ENCODE measurements at regions not wholly inside any gene's neighbourhood (a gene's known extent, or its start where the extent isn't known, plus 50 kb on each side); places are given as distances from the start of the nearest gene placed in this dataset.

DNA sequence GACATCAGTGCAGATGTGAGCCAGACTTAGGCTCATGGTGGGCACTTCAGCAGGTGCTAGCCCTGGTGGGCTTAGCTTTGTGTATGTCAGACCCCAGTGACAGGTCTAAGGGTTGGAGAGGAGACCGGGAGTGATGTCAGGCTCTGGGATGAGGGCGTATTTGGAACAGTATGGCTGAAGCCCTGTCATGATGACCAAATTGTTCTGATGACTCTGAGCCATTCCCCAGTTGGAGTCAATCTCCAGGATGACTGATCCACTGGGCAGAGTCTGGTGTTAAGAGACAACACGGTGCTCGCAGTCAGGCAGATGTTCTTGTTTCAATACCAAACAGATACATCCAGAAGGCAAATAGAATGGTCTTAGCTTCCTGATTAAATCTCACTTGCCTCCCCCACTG is 241.5 kb downstream of the SOX11 start:
- DNase-seq (ENCODE audit: low read depth) = no peak
- TF ChIP-seq, protein P1, sequence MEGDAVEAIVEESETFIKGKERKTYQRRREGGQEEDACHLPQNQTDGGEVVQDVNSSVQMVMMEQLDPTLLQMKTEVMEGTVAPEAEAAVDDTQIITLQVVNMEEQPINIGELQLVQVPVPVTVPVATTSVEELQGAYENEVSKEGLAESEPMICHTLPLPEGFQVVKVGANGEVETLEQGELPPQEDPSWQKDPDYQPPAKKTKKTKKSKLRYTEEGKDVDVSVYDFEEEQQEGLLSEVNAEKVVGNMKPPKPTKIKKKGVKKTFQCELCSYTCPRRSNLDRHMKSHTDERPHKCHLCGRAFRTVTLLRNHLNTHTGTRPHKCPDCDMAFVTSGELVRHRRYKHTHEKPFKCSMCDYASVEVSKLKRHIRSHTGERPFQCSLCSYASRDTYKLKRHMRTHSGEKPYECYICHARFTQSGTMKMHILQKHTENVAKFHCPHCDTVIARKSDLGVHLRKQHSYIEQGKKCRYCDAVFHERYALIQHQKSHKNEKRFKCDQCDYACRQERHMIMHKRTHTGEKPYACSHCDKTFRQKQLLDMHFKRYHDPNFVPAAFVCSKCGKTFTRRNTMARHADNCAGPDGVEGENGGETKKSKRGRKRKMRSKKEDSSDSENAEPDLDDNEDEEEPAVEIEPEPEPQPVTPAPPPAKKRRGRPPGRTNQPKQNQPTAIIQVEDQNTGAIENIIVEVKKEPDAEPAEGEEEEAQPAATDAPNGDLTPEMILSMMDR (IDR thresholded peaks at IDR 0.05; ENCODE audit: control insufficient read depth, extremely low read depth, insufficient read depth) = no peak
- no peak overlapping the region for H3K4me3 ChIP-seq (ENCODE audit: low read depth, low read length)

DNA sequence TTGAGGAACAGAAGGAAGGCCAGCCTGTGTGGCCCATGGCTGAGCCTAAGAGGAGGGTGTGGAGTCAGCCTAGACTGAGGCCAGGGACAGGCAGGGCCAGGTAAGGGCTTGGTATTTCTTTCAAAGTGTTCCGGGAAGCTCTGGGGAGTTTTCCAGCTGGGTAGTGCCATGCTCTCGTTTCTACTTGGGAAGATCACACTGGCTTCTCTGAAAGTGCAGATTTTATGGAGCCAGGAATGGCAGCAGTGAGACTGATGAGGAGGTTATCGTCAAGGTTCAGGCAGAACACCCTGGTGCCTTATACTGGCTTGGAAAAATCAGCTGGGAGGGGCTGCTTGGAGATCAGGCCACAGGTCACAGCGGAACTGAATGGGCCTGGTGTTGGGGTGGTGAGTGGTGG is 245.1 kb downstream of the SOX11 start:
- no peak for DNase-seq (ENCODE audit: low read depth)
- TF ChIP-seq, protein P1 (IDR thresholded peaks at IDR 0.05; ENCODE audit: control insufficient read depth, extremely low read depth, insufficient read depth) = no peak
- no peak overlapping the region for H3K4me3 ChIP-seq (ENCODE audit: low read depth, low read length)

DNA sequence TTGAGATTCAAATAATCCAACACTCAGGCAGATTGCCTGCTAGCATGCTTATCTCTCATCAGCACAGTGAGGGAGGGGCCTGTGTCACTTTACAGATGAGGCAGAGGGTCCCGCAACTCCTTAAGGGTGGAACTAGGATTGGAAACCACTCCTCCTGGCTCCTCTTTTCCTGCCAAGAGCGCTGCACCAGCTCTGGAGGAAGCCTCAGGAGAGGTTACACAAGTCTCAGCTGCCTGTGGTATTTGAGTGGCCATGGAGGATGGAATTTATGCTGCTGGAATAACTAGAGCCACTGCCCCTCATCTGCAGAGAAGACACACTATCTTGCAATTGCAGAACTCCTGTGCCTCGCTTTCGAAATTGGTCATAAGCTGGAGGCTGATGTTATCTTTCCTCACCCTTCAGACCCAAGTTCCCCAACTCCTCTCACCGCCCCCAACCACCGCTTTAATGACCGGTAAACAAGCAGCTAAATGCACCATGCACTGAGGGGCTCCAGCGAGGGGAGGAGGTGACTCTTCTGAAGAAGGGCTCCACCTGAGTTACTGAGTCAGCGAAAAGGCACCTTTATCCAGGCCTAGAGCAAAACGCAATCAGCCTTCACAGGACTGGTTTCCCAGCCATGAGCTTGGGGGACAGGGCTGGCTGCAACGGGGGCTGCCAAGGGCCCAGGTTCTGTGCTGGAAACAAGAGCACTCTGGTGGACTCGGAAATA is 245.8 kb downstream of the SOX11 start:
- no peak overlapping the region for H3K4me3 ChIP-seq (ENCODE audit: low read depth, low read length)
- TF ChIP-seq, protein P1 (IDR thresholded peaks at IDR 0.05; ENCODE audit: control insufficient read depth, extremely low read depth, insufficient read depth) = no peak
- no peak for DNase-seq (ENCODE audit: low read depth)

DNA sequence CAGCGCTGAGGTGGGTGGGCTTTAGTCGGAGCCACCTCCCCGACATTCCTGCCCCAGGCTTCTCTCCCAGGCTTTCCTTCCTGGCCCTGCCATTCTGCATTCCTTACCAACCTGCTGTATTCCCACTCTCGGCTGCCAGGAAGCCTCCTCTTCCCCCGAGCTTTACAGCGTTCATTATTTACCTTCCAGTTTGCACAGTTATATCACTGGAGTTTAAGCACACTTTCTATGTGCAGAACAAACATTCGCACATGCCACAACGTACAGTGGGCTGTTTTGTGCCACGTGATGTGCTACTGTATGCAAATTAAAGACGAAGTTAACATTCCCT is 246.3 kb downstream of the SOX11 start:
- TF ChIP-seq, protein P1 (IDR thresholded peaks at IDR 0.05; ENCODE audit: control insufficient read depth, extremely low read depth, insufficient read depth) = no peak
- H3K4me3 ChIP-seq (ENCODE audit: low read depth, low read length) = no peak overlapping the region
- DNase-seq (ENCODE audit: low read depth) = peak; percentile 83

DNA sequence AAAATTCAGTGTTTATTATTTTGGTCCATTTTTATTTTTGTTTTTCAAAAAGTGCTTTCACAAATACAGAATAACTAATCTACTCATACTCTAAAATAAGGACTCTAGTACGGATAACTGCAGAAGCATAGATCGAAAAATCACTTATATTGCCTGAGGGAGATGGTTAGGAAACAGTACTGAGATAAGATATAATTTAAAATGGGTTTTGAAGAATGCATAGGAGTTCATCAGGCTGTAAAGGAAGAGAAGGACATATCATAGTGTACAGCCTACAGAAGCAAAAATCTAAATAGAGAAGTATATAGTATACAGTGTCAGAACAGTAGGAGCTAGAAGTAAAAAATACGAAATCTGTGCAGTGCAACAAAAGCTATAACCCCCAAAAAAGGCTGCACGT is 247.4 kb downstream of the SOX11 start:
- H3K4me3 ChIP-seq (ENCODE audit: low read depth, low read length) = no peak overlapping the region
- TF ChIP-seq, protein P1 (IDR thresholded peaks at IDR 0.05; ENCODE audit: control insufficient read depth, extremely low read depth, insufficient read depth) = no peak
- DNase-seq (ENCODE audit: low read depth) = no peak

DNA sequence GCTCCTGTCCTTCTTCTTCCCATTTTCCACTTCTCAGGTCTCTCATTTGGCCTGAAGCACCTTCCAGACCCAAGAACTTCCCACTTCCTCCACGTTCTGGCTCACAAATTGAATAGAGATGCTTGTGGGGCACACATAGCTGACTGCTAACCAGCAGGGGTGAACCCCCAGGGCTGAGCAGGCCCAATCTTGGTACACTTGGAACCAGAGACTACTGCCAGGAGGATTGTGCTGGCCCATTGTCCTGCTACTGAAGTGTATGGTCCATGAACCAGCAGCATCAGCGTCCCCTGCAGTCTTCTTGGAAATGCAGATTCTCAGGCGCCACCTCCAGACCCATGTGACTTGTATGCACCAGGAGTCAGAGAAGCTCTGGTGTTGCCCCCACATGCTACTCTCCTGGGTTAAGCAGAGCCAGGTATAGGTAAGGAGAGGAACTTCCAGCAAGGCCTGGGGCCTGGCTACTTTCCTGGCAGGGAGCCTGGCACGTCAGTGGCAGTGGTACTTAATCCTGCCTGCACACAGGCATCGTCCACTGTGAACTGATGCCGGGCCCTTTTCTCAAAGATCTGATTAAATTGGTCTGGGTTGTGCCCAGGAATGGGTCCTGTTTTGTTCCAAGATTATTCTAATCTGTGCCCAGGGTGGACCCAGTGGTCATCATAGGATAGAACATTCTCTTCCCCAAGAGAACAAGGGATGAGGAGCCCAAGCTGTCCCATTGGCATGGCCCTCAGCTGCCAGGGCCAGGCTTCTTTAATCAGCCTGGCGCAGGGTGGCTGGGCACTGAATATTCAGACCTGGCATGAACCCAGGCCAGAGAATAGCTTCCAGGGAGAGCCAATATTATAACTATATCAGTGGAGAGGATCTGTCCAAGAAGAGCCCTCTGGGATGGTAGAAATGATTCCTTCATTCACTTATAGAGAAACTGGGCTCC is 248.7 kb downstream of the SOX11 start:
- no peak overlapping the region for H3K4me3 ChIP-seq (ENCODE audit: low read depth, low read length)
- TF ChIP-seq, protein P1 (IDR thresholded peaks at IDR 0.05; ENCODE audit: control insufficient read depth, extremely low read depth, insufficient read depth) = no peak
- no peak for DNase-seq (ENCODE audit: low read depth)
